ENCODE measurements at regions not wholly inside any gene's neighbourhood (a gene's known extent, or its start where the extent isn't known, plus 50 kb on each side); places are given as distances from the start of the nearest gene placed in this dataset.
"Not testable (repeated sequence)": the region's sequence is repeated elsewhere in the genome, so short reads cannot be mapped to it uniquely, and the experiment has no call there.

GRCh38 chrX:23061116-23061515, 61.4 kb downstream of the DDX53 start:
- TF ChIP-seq ZFX (IDR thresholded peaks at IDR 0.05; ENCODE audit: borderline replicate concordance) (no peak), CTCF (IDR thresholded peaks at IDR 0.05) (no peak)
- H3K27ac ChIP-seq = no peak overlapping the region

GRCh38 chrX:23062359-23062758, 62.6 kb downstream of the DDX53 start:
- H3K27ac ChIP-seq = no peak overlapping the region
- TF ChIP-seq CTCF (IDR thresholded peaks at IDR 0.05) = no peak
- no peak for TF ChIP-seq ZFX (IDR thresholded peaks at IDR 0.05; ENCODE audit: borderline replicate concordance)

DNA sequence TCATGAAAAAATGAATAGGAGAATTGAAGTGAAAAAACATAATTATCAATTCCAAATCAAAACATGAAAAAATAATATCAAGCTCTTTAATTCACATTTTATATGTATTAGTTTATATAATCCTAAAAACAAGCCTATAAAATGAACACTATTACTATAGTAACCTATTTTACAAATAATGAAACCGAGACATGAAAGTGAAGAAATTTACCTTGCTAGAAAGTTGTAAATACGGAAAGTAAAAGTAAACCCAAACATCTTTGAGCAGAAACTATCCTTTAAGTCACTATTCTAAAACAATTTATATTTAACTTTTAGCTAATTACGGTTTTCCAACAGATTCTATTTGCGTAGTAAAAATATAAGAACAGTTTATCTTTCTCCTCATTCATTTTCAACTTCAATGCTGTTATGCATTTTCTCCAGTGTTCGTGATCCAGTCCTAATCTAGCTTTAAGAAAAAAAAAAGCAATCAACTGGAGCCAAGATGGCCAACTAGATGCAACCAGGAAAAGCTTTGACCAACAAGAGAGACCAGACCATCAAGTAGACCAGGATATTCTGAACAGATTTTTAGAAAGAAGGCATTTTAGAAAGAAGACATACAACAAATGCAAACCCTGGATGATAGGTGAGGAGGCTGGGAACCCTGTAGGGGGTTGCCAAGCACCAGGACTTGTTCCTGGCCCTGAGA, 67.0 kb downstream of the DDX53 start:
- TF ChIP-seq ZFX (IDR thresholded peaks at IDR 0.05; ENCODE audit: borderline replicate concordance) (no peak), CTCF (IDR thresholded peaks at IDR 0.05) (no peak)
- H3K27ac ChIP-seq = no peak overlapping the region

GRCh38 chrX:23075461-23075860, 75.7 kb downstream of the DDX53 start:
- H3K27ac ChIP-seq = not testable (repeated sequence)

- TF ChIP-seq CTCF (IDR thresholded peaks at IDR 0.05) = no peak
- no peak for TF ChIP-seq ZFX (IDR thresholded peaks at IDR 0.05; ENCODE audit: borderline replicate concordance)
- no peak overlapping the region for H3K27ac ChIP-seq
Observed at GRCh38 chrX:23079347-23079746, 79.6 kb downstream of the DDX53 start.

- TF ChIP-seq ZFX (IDR thresholded peaks at IDR 0.05; ENCODE audit: borderline replicate concordance) (no peak), CTCF (IDR thresholded peaks at IDR 0.05) (no peak)
- no peak overlapping the region for H3K27ac ChIP-seq
Observed at GRCh38 chrX:23100826-23101225, 101.1 kb downstream of the DDX53 start.

DNA sequence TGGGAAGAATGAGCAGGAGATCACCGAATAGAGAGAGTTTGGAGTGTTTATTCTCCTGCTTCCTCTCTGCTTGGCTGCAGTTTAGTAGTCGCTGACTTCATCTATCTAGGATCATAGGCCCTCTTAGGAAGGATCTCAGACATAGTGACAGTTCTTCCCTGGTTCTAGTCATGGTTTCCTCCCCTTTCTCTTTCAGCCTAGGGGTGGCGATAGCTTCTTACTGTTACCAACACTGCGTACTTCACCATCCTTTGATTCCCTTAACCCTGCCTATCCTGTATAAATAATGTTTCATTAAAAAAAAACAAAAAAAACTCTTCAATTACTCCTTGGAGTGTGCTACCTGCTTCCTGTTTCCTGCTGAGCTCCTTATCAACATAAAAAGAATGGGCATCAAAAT, 103.8 kb downstream of the DDX53 start:
- no peak overlapping the region for H3K27ac ChIP-seq
- TF ChIP-seq ZFX (IDR thresholded peaks at IDR 0.05; ENCODE audit: borderline replicate concordance) (no peak), CTCF (IDR thresholded peaks at IDR 0.05) (no peak)

GRCh38 chrX:23114241-23114640, 114.5 kb downstream of the DDX53 start:
- no peak for TF ChIP-seq ZFX (IDR thresholded peaks at IDR 0.05; ENCODE audit: borderline replicate concordance)
- TF ChIP-seq CTCF (IDR thresholded peaks at IDR 0.05) = no peak
- H3K27ac ChIP-seq = peak overlapping the region; percentile 93

All from 22Rv1 (cell line).